Ureter (tissue), 1 donor: ENCODE measurements at regions not wholly inside any gene's neighbourhood (a gene's known extent, or its start where the extent isn't known, plus 50 kb on each side); places are given as distances from the start of the nearest gene placed in this dataset.

Source experiments
- DNase-seq: peaks from one replicate; pipeline ENCODE4 v3.0.0-alpha.2; 2020; ENCODE audit warnings: low spot score
- donor health status: DM: yes; HTN: yes; CAD: no.

DNA sequence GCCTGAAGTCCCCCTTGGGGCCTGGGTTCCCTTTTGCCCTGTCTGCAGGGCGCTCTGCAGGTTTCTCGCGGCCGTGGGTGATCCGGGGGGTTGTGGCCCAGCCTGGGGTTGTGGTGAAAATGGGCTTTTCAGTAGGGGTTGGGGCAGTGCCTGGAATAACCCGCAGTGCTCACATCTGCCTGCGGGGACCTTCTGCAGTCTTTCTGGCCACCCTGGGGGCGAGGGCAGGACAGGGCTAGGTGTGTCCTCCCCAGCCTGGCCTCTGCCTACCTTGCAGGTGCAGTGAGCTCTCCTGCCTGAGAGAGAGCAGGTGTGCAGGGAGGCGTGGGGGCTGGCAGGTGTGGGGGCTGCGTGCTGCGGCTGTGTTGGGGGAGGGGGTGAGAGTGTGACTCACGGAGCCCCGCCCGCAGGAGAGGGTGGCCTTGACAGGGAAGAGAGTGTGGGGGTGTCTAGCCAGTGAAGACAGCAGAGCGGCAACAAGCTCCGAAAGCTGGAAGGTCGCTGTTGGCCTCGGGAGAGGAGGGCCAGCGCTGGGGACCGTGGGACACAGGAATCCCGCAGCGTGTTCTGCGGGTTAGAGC, 131.4 kb downstream of the MRPL36 start:
- no peak for DNase-seq

DNA sequence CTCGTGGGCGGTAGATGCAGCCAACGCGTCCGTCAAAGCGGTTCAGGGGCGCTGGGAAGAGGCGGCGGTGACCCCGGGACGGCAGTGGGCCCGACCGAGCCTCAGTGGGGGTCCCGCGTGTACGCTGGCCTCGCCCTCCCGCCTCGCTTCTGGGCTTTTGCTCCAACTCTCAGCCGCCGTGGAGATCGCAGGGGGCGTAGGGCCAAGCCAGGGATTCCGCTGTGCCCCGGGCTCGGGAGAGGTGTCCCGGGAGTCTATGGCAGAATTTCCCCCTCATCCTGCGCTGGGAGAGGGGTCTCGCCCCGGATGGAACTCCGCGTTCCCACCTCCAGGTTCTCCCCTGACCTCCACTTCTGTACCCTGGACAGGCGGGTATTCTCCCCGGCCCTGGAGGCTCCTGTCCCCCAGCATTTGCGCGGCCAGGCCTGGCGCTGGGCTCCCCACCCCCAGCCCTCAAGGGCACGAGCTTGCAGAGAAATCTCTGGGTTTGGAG, 131.9 kb downstream of the MRPL36 start:
- no peak for DNase-seq

DNA sequence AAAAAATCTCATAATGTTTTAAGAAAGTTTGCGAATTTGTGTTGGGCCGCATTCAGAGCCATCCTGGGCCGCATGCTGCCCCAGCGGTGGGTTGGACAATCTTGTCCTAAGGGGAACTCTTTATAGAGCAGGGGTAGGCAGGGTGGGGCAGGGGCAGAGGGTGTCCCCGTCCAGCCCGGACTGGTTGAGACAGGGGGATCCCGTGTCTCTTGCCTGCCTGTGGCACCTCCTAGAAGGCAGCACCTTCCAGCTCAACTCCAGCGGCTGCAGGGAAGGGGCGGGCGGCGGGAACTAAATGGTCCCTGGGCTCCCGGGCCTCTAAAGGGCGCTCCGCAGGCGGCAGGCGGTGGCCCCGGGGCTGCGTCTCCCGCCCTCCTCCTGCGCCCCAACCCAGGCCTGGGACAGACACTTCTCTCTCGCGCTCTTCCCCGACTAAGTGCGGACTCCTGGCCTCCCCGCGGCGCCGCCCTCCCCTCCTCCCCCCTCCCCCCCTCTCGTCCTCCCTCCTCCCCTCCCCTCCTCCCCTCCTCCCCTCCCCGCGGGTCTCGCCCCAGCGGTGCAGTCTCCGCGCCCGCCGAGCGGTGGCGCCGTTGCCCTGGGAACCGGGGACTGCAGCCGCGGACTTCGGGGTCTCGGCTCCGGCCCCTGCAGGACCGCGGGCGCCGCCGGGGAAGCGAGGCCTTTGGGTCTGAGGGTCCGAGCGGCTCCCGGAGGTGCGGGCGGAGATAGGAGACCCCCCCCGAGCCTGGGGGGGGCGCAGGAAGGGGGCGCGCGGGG, 132.6 kb downstream of the MRPL36 start:
- DNase-seq: no peak

DNA sequence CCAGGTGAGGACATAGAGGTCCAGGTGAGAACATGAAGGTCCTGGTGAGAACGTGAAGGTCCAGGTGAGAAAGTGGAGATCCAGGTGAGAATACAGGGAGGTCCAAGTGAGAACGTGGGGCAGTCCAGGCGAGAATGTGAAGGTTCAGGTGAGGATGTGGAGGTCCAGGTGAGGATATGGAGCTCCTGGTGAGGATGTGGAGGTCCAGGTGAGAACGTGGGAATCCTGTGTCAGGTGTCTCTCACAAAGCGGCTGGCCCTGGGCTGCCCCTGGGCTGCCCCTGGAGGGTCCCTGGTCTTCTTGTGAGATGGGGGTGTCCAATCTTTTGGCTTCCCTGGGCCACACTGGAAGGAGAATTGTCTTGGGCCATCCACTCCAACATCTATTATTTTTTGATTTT, 133.4 kb downstream of the MRPL36 start:
- DNase-seq: no peak

DNA sequence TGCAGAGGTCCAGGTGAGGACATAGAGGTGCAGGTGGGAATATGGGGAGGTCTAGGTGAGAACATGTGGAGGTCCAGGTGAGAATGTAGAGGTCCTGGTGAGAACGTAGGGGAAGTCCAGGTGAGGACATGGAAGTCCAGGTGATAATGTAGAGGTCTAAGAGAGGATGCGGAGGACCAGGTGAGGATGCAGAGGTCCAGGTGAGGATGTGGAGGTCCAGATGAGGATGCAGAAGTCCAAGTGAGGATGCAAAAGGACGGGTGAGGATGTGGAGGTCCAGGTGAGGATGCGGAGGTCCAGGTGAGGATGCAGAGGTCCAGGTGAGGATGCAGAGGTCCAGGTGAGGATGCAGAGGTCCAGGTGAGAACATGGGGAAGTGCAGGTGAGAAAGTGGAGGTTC, 133.8 kb downstream of the MRPL36 start:
- no peak for DNase-seq

DNA sequence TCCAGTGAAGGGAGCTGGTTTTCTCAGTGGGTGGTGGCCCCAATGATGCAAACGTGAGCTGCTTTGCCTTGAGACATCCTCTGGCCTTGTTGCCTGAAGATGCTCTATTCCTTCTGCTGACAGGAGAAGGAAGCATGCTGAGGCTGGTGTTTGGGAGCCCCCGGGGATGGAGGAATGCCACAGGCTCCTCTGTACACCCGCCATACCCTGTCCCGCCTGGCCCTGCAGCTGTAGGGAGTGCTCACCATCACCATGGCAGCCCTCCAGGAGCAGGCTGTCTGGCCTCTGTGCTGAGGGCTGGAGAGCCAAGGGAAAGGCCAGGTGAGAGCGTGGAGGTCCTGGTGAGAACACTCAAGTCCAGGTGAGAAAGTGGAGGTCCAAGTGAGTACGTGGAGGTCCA, 134.4 kb downstream of the MRPL36 start:
- DNase-seq: no peak

DNA sequence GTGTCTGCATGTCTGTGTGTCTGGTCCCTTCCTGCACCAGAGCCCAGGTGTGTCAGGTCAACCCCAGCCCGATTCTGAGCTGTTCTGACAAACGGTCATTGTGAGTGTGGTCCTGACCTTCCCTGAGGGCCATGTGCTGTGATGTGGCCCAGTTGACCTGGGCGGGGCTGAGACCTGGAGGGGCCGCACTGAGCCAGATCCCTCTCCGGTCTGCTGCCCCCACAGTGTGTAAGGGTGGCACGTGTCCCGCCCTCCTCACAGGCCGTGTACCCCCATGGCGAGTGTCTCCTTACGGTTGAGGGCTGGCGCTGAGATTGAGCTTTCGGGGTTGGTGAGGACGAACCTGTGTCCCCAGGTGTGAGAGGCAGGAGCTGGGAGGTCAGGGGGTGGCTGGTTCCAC, 136.5 kb downstream of the MRPL36 start:
- DNase-seq: no peak

DNA sequence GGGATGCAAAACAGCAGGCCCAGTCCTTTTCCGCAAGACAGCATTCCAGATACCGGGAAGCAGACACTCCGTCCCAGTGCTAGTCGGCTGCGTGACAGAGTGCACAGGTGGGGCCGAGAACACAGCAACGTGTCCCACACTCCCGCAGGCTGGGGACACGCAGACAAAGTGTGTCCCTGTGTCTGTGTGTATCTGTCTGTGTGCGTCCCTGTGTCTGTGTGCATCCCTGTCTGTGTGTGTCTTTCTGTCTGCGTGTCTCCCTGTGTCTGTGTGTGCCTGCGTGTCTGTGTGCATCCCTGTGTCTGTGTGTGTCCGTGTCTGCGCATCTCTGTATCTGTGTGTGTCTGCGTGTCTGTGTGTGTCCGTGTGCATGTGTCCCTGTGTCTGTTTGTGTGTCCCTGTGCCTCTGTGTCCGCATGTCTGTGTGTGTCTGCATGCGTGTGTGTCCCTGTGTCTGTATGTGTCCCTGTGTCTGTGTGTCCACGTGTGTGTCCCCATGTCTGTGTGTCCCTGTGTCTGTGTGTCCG, 137.0 kb downstream of the MRPL36 start:
- no peak for DNase-seq

DNA sequence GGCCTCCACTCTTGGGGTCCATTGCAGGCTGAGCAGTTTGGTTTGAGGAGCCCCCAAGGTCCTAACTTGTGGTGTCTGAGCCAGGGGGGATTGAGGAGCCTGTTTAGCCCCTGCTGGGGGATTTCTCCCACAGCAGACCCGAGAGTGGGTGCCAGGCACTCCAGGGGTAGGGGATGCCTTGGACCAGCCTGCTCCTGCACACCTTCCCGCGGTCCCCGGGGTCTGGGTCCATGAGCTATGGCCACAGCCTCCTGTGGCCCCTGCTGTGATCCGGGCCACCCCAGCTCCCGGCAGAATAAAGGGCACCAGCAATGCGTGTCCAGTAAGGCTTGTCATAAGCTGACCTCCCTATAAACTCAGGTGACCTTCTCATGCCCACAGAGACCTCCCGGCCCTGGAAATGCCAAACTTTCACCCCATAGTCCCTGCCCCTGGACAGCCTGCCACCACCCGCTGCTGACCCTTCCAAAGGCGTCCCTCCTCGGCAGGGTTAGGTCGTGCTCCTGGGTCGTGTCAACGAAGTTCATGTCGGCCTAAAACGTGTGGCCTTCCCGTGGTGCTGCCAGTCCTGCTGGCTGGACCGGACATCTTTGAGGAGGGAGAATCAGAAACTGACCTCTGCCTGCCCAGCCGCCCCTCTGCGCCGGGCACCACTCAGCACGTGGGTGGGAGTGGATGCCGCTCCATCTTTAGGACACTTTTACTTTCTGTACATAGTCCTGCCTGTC, 137.6 kb downstream of the MRPL36 start:
- DNase-seq: no peak

DNA sequence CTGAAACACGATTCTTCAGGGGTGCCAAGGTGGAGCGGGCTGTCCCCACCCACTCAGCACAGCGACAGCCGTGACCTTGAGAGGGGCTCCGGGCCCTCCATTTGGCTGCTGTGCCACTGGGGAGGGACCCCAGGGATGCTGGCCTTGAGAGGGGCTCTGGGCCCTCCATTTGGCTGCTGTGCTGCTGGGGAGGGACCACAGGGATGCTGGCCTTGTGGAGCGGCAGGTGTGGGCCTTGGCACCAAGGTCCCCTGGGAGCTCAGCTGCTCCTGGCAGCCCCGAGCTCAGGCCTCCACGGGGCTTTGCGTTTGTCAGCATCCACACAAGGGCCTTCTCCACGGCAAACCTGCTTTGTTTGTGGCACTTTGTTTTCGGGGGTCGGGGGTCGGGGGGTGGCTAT, 137.6 kb upstream of the LPCAT1 start:
- DNase-seq: no peak

DNA sequence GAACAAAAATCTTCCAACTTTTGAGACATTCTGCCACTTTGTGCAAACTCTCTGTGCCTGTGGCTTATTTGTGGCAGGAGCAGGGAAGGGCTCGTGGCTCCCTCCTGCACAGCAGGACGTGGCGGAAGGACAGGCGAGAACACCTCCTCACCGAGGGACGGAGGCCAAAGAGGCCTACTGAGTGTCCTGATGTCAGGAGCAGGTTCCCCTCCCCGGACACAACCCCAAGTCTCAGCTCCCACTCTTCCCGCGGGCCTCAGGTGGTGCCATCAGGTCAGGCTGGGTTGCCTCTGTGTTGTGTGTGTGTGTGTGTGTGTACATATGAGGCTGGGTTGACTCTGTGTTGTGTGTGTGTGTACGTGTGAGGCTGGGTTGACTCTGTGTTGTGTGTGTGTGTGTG, 136.8 kb upstream of the LPCAT1 start:
- DNase-seq: no peak

DNA sequence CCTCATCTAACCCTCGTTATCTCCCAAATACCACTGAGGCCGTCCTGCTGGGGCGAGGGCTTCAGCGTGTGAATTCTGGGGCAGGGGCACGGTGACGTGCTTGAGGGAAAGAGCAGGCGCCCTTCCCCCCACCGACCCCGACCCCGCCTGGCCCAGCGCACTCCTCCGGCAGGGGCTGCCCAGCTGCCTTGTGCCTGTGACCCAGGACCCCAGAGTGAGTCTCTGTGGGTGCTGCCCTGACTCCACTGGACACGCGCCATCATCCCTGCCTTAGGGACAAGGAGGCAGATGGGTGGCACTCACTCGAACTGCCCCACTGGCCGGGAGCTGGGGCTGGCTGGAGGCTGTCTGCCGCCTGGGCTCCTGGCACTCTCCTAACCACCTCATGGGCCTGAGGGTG, 136.2 kb upstream of the LPCAT1 start:
- DNase-seq: no peak

DNA sequence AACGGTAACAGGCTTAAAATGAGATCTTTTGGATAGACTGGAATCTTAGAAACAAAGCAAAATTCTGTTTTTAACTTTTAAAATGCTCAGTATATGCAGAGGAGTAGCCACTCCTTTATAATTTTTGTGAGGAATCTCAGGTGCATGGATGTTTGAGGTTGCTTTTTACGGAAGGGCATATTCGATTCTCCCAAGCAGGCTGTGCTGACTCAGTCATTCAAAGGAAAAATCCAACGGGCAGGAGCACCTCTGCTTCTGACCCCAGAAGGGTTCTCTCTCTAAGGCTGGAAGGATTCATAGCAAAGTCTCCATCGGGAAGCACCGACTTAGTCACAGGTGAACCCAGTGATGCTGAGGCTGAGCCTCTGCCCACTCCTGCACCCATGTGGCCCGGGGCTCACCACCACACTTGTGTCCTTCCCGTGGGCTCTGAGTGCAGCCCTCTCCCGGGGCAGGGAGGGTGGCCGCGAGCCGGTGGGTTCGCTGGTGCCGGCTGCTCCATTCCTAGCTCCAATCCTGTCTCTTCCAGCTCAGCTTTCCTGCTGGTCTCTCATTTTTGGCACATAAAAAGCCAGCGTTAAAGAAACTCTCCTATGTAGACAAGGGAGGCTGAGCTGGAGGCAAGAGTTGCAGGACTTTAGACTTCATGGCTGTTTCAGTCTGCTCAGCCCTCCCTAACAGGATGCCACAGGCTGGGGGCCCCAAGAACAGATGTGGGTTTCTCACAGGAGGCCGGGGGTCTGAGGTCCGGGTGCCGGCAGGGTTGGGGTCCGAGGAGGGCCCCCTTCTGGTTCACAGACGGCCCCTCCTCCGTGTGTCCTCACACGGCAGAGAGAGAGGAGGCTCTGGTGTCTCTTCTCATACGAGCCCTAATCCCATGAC, 135.6 kb upstream of the LPCAT1 start:
- DNase-seq: no peak

DNA sequence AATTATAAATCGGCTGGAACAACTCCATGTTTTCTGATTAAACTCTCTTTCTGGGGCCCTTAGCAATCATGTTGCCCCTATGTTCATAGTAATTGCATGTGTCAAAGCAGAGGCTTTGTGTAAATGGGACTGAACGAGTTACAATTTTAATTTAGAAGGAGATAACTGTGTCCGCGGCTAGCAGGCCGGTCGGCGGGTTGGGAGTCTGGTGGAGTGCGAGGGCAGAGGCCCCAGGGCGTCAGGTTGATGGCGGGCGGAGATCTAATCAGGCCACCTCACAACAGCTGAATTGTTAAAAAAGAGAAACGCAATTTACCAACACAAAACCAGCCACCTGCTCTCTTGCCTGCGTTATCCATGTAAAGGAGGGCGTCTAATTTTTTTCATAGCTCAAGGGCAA, 134.9 kb upstream of the LPCAT1 start:
- no peak for DNase-seq

DNA sequence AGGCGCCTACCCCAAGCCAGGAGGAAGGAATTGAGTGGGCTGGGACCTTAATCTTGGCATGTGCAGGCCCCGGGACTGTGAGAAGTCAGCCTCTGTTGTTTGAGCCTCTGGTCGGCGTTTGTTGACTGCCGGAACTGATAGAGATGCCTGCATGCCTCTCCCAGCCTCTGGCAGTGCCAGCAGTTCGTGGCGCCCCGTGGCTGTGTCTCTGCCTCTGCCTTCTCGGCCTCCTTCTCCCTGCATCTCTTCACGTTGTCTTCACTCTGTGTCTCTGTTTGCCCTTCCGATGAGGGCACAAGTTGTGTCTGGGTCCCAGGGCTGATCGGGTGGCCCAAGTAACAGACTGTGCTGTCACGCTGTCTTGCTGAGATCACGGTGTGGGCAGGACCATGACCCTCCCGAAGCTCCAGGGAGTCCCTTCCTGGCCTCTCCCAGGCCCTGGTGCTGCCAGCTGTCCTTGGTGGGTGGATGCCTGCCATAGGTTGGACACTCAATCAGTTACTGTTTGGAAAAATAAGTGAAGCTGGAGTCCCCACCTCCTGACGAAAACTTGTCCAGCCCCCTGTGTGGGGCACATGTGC, 133.5 kb upstream of the LPCAT1 start:
- no peak for DNase-seq

DNA sequence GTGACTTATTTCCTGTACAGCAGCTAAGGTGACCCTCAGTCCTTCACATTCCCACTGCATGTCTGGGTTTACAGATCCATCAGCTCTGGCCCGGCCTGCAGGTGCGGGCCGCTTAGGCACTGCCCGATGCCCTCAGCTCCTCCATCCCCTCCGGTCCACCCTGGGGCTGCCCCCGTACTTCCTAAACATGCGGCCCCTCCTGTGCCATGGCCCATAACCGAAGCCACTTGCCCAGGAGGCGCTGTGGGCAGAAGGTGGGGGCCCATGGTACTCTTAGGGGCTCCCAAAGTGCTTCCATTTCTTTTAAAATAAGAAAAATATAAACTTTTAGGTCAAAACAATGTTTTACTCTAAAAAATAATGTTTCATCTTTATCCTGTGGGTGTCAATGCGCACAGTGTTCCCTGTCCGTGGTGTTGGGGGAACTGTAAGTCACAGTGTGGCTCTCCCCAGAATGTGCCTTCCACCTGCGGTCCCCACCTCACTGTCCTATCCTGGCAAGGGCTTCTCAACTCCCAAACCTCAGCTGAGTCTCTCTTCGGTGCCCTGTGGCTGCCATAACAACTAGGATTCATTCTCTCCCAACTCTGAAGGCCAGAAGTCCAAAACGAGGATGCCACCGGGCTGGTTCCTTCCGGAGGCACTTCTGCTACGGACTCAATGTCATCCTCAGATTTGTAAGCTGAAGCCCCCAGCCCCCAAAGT, 132.7 kb upstream of the LPCAT1 start:
- DNase-seq: no peak

DNA sequence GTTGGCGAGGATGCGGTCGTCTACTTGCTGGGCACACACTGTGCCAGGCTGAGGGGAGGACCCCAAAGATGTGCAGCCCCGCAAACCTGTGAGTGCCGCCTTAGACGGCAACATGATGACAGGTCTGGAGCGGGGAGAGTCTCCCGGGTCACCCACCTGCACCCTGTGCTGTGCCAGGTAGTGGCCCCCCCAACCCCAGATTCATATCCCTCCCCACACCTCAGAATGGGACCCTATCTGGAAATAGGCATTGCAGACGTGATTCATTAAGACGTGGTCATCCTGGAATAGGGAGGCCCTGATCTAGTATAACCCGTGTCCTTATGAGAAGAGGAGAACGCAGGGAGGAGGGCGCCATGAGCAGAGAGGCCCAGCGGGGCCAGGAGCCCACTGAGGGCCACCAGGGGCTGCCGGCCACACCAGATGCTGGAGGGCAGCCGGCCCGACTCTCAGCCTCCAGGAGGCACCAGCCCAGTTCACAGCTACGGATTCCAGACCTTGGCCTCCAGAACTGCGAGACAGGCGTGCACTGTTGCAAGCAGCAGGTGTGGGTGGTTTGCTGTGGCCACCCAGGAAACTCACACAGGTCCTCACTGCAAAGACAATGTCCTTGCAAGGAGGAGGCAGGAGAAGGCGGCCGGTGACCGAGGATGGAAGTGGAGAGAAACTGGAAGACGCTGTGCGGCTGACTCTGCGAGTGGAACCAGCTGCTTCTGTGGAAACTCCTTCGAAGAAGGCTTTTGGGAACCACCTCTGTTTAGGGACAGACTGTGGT, 131.9 kb upstream of the LPCAT1 start:
- DNase-seq: no peak

DNA sequence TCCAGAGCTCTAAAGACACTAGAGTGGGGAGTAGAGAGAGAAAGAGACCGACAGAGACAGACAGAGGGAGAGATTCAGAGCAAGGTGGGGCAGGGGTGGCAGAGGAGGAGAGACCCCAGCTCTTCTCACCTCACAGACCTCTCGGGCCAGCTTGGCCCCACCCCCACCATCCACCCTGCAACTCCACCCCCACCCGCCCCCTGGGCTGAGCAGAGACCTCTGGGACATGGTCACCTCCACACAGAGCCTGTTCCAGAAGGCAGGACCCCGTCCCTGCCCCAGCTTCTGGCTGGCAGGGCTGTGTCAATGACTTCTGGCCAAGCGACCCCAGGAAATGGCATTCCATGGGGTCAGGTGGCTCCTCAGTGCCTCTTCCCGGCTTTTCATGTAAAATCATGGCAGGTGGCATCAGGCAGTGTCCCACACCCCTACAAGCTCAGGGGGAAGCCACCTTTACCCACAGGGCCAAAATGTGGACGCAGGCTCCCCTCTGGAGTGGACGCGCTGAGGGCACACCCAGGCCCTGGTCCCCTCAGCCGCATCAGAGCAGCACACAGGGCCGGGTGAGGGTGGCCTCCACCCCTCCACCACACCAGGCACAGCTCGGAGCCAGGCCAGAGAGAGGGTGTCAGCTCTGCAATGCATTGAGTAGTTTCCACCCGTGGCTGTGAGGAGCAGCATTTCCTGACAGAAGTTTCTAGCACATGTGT, 131.2 kb upstream of the LPCAT1 start:
- no peak for DNase-seq
